Smooth muscle cell (in vitro differentiated cells): ENCODE measurements at regions not wholly inside any gene's neighbourhood (a gene's known extent, or its start where the extent isn't known, plus 50 kb on each side); places are given as distances from the start of the nearest gene placed in this dataset.

Experiments
- DNase-seq: peaks from one replicate; lab custom pipeline; 2025; ENCODE audit not compliant: unreplicated experiment; lab: John Stamatoyannopoulos, UW
- H2AFZ ChIP-seq: fragments of 200-600 bp; sonication (generic); 2 replicates; pipeline ENCODE4 v1.6.0; 2016; ENCODE audit warnings: antibody characterized with exemption, low read depth, mild to moderate bottlenecking
- H3F3A ChIP-seq: fragments of 200-600 bp; sonication (generic); 2 replicates; pipeline ENCODE4 v1.6.0; 2017; ENCODE audit warnings: antibody characterized with exemption, low read depth
- H3K27ac ChIP-seq: fragments of 200-600 bp; sonication (generic); 2 replicates; pipeline ENCODE4 v1.5.1; 2016; ENCODE audit warnings: low read depth, mild to moderate bottlenecking
- H3K27me3 ChIP-seq: fragments of 200-600 bp; sonication (generic); 2 replicates; pipeline ENCODE4 v1.6.1; 2016; ENCODE audit warnings: low read depth, mild to moderate bottlenecking
- H3K36me3 ChIP-seq: fragments of 200-600 bp; sonication (generic); 2 replicates; pipeline ENCODE4 v1.5.1; 2016; ENCODE audit warnings: low read depth
- H3K4me1 ChIP-seq: fragments of 200-600 bp; sonication (generic); 2 replicates; pipeline ENCODE4 v1.5.1; 2016; ENCODE audit warnings: low read depth
- H3K4me2 ChIP-seq: fragments of 200-600 bp; sonication (generic); 2 replicates; pipeline ENCODE4 v1.6.0; 2016; ENCODE audit warnings: mild to moderate bottlenecking
- H3K4me3 ChIP-seq: fragments of 200-600 bp; sonication (generic); 2 replicates; pipeline ENCODE4 v1.5.1; 2016; ENCODE audit warnings: mild to moderate bottlenecking
- H3K79me2 ChIP-seq: fragments of 200-600 bp; sonication (generic); 2 replicates; pipeline ENCODE4 v1.6.0; 2016; ENCODE audit warnings: low read depth, mild to moderate bottlenecking
- H3K9ac ChIP-seq: fragments of 200-600 bp; sonication (generic); 2 replicates; pipeline ENCODE4 v1.6.0; 2016; ENCODE audit warnings: low read depth
- H3K9me3 ChIP-seq: fragments of 200-600 bp; sonication (generic); replicated peaks from 2 replicates; pipeline ENCODE4 v1.5.1; 2016; ENCODE audit warnings: low read depth
- H4K20me1 ChIP-seq: fragments of 200-600 bp; sonication (generic); 2 replicates; pipeline ENCODE4 v1.6.0; 2016; ENCODE audit warnings: low read depth
- CTCF ChIP-seq: fragments of 200-600 bp; sonication (generic); IDR thresholded peaks from 2 replicates; pipeline ENCODE4 v1.5.1; 2017; ENCODE audit warnings: borderline replicate concordance, mild to moderate bottlenecking, antibody characterized with exemption; ENCODE audit not compliant: insufficient read depth, poor library complexity, severe bottlenecking
- WGBS: methylation state at CpG from one replicate; pipeline ENCODE4 v1.1.7; 2016; ENCODE audit warnings: low lambda C conversion rate; 5-methylcytosine and 5-hydroxymethylcytosine counted together

GRCh38 chr20:7226156-7226555 lies 458.7 kb downstream of the BMP2 start:
- Histone ChIP-seq H3K4me1 (no peaks in the 10 kb centered on the region), H3K4me3 (no peak overlapping the region), H3F3A (no peaks in the 10 kb centered on the region), H3K9me3 (no peaks in the 10 kb centered on the region), H4K20me1 (no peaks in the 10 kb centered on the region), H2AFZ (no peak overlapping the region), H3K36me3 (no peaks in the 10 kb centered on the region), H3K27ac (no peak overlapping the region), H3K9ac (no peak overlapping the region), H3K79me2 (no peaks in the 10 kb centered on the region), H3K4me2 (no peak overlapping the region), H3K27me3 (no peaks in the 10 kb centered on the region)
- TF ChIP-seq CTCF, result no peak
- WGBS, result 71% methylated on average over 2 of the region's 2 CpGs
- no peak for DNase-seq

- Histone ChIP-seq H3K9ac (no peak overlapping the region), H3K4me1 (no peaks in the 10 kb centered on the region), H3F3A (no peaks in the 10 kb centered on the region), H3K4me2 (no peak overlapping the region), H3K9me3 (no peaks in the 10 kb centered on the region), H3K36me3 (no peaks in the 10 kb centered on the region), H3K4me3 (no peak overlapping the region), H3K79me2 (no peaks in the 10 kb centered on the region), H3K27ac (no peak overlapping the region), H3K27me3 (no peaks in the 10 kb centered on the region), H2AFZ (no peak overlapping the region), H4K20me1 (no peaks in the 10 kb centered on the region)
- TF ChIP-seq CTCF, result no peak
- DNase-seq, result no peak
Measured at GRCh38 chr20:7231303-7231702, 463.8 kb downstream of the BMP2 start.

GRCh38 chr20:7232796-7233195 lies 465.3 kb downstream of the BMP2 start:
- Histone ChIP-seq H3K4me2 (no peak overlapping the region), H3K9me3 (no peaks in the 10 kb centered on the region), H3K79me2 (no peaks in the 10 kb centered on the region), H3K36me3 (no peaks in the 10 kb centered on the region), H3K4me3 (no peak overlapping the region), H3K9ac (no peak overlapping the region), H2AFZ (no peak overlapping the region), H3K27ac (no peak overlapping the region), H4K20me1 (no peaks in the 10 kb centered on the region), H3K4me1 (no peaks in the 10 kb centered on the region), H3F3A (no peaks in the 10 kb centered on the region), H3K27me3 (no peaks in the 10 kb centered on the region)
- no peak for DNase-seq
- no peak for TF ChIP-seq CTCF
- WGBS, result 64% methylated on average over 2 of the region's 2 CpGs

- Histone ChIP-seq H3K27me3 (no peaks in the 10 kb centered on the region), H3K36me3 (no peaks in the 10 kb centered on the region), H4K20me1 (no peaks in the 10 kb centered on the region), H2AFZ (no peak overlapping the region), H3K4me3 (no peak overlapping the region), H3K27ac (no peak overlapping the region), H3K4me1 (no peaks in the 10 kb centered on the region), H3K9ac (no peak overlapping the region), H3K79me2 (no peaks in the 10 kb centered on the region), H3K9me3 (no peaks in the 10 kb centered on the region), H3F3A (no peaks in the 10 kb centered on the region), H3K4me2 (no peak overlapping the region)
- no peak for TF ChIP-seq CTCF
- DNase-seq, result no peak
- 80% methylated on average over 1 of the region's 1 CpG for WGBS
Measured at GRCh38 chr20:7237251-7237650, 469.8 kb downstream of the BMP2 start.
